ENCODE measurements at regions not wholly inside any gene's neighbourhood (a gene's known extent, or its start where the extent isn't known, plus 50 kb on each side); places are given as distances from the start of the nearest gene placed in this dataset.

GRCh38 chr19:31099515-31100205 is 249.6 kb downstream of the TSHZ3 start:
- CTCF ChIA-PET, result interaction anchor here (1.0 kb wide), 1 partner anchor 417 kb away, joined by 5 read pairs; no protein-coding TSS in a partner anchor

GRCh38 chr19:31098836-31099235 is 250.4 kb downstream of the TSHZ3 start:
- CTCF ChIA-PET, result no interaction called here
- Mint-ChIP-seq H3K9me3 (ENCODE audit: unreplicated experiment) (peaks cover 26% of the 10 kb centered on the region), H3K27me3 (ENCODE audit: insufficient read depth, unreplicated experiment) (no peaks in the 10 kb centered on the region), H3K4me3 (ENCODE audit: unreplicated experiment) (no peak overlapping the region), H3K27ac (ENCODE audit: low read depth, unreplicated experiment) (no peak overlapping the region), H3K36me3 (ENCODE audit: insufficient read depth, unreplicated experiment) (no peaks in the 10 kb centered on the region), H3K4me1 (ENCODE audit: insufficient read depth, unreplicated experiment) (no peaks in the 10 kb centered on the region)
- intact Hi-C loops (cut with micrococcal nuclease), result no loop called here
- TF ChIP-seq, protein P1, sequence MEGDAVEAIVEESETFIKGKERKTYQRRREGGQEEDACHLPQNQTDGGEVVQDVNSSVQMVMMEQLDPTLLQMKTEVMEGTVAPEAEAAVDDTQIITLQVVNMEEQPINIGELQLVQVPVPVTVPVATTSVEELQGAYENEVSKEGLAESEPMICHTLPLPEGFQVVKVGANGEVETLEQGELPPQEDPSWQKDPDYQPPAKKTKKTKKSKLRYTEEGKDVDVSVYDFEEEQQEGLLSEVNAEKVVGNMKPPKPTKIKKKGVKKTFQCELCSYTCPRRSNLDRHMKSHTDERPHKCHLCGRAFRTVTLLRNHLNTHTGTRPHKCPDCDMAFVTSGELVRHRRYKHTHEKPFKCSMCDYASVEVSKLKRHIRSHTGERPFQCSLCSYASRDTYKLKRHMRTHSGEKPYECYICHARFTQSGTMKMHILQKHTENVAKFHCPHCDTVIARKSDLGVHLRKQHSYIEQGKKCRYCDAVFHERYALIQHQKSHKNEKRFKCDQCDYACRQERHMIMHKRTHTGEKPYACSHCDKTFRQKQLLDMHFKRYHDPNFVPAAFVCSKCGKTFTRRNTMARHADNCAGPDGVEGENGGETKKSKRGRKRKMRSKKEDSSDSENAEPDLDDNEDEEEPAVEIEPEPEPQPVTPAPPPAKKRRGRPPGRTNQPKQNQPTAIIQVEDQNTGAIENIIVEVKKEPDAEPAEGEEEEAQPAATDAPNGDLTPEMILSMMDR (IDR thresholded peaks at IDR 0.05; ENCODE audit: unreplicated experiment), result no peak
- POLR2A ChIA-PET, result no interaction called here
- no TSS peak for BruUV-seq (replicated peaks)
- no peak for DNase-seq (ENCODE audit: unreplicated experiment)

More at GRCh38 chr19:31099515-31100205, 249.6 kb downstream of the TSHZ3 start:
- no peaks in the 10 kb centered on the region for H3K27me3 Mint-ChIP-seq (ENCODE audit: insufficient read depth, unreplicated experiment)
- H3K4me1 Mint-ChIP-seq (ENCODE audit: insufficient read depth, unreplicated experiment), result no peaks in the 10 kb centered on the region
- intact Hi-C loops (cut with micrococcal nuclease), result no loop called here
- no peak overlapping the region for H3K27ac Mint-ChIP-seq (ENCODE audit: low read depth, unreplicated experiment)
- POLR2A ChIA-PET, result no interaction called here
- no TSS peak for BruUV-seq (replicated peaks)
- H3K9me3 Mint-ChIP-seq (ENCODE audit: unreplicated experiment), result peaks cover 32% of the 10 kb centered on the region
- TF ChIP-seq, protein P1 (IDR thresholded peaks at IDR 0.05; ENCODE audit: unreplicated experiment), result no peak
- H3K36me3 Mint-ChIP-seq (ENCODE audit: insufficient read depth, unreplicated experiment), result no peaks in the 10 kb centered on the region
- no peak overlapping the region for H3K4me3 Mint-ChIP-seq (ENCODE audit: unreplicated experiment)
- DNase-seq (ENCODE audit: unreplicated experiment), result no peak

DNA sequence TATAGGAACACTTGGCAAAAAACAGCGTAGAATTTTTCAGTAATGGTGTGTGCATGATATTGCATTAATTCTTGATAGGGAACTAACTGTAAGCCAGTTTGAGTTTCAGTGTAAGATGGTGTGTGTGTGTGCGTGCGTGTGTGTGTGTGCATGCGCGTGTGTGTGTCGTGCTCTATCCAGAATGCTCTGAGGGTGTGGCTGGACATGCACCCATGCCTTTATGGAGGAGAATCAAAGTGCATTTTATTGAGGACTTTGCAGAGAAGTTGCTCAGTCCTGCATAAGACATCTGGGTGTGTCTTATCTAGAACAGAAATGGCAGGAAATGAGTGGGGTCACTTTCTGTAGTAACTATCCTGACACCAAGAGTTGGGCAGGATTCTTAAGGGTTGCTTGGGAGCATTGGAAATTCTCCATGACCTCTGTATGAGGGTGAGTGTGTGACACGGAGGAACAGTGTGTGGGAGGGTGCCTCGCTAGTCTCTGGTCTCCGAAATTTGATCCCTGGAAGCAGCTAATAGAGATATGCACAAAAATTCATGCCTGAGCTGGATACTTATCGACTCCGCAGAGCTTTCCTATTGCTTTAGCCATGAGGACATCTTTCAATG is 252.2 kb downstream of the TSHZ3 start:
- H3K27me3 Mint-ChIP-seq (ENCODE audit: insufficient read depth, unreplicated experiment), result no peaks in the 10 kb centered on the region
- no peak for DNase-seq (ENCODE audit: unreplicated experiment)
- CTCF ChIA-PET, result no interaction called here
- TF ChIP-seq, protein P1 (IDR thresholded peaks at IDR 0.05; ENCODE audit: unreplicated experiment), result no peak
- H3K9me3 Mint-ChIP-seq (ENCODE audit: unreplicated experiment), result peaks cover 31% of the 10 kb centered on the region
- no peaks in the 10 kb centered on the region for H3K36me3 Mint-ChIP-seq (ENCODE audit: insufficient read depth, unreplicated experiment)
- BruUV-seq (replicated peaks), result no TSS peak
- no peaks in the 10 kb centered on the region for H3K4me1 Mint-ChIP-seq (ENCODE audit: insufficient read depth, unreplicated experiment)
- H3K4me3 Mint-ChIP-seq (ENCODE audit: unreplicated experiment), result no peak overlapping the region
- POLR2A ChIA-PET, result no interaction called here
- intact Hi-C loops (cut with micrococcal nuclease), result no loop called here
- H3K27ac Mint-ChIP-seq (ENCODE audit: low read depth, unreplicated experiment), result no peak overlapping the region

DNA sequence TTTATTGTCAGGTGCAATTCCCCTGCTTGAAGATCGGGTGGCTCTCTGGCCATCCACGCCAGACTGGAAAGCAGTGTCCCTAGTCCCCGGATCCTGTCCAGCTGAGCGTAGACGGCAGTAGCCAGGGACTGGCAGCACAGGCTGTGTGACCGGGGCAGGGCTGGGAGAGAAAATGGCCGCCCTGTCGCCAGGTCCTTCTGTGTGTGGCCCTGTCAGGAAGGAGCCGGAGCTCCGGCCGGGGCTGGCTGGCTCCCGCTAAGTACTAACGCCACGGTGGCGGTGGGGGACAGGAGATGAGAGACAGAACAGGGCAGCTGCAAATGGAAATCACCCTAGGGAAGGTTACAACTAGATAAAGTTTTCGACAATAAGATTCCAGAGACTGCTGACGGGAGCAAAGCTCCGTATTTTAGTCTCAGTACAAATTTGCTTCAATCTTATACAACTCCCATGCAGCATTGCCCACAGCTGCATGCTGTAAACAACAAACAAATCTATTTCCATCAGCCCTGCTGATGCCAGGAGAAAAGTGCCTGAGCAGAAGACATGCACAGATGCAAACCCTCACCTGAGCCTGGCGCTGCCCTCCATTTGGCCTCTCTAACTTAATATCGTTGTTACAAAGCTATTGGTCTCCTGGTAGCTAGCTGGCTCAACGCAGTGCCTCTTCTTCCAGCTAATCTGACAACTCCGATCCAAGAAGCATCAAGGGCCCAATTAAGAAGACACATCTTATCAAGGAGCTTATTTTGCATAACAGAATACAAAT is 253.0 kb downstream of the TSHZ3 start:
- POLR2A ChIA-PET, result no interaction called here
- TF ChIP-seq, protein P1 (IDR thresholded peaks at IDR 0.05; ENCODE audit: unreplicated experiment), result no peak
- intact Hi-C loops (cut with micrococcal nuclease), result no loop called here
- BruUV-seq (replicated peaks), result no TSS peak
- no peaks in the 10 kb centered on the region for H3K36me3 Mint-ChIP-seq (ENCODE audit: insufficient read depth, unreplicated experiment)
- H3K27me3 Mint-ChIP-seq (ENCODE audit: insufficient read depth, unreplicated experiment), result no peaks in the 10 kb centered on the region
- peaks cover 28% of the 10 kb centered on the region for H3K9me3 Mint-ChIP-seq (ENCODE audit: unreplicated experiment)
- CTCF ChIA-PET, result interaction anchor here (0.6 kb wide), 1 partner anchor 50 kb away, joined by 3 read pairs; no protein-coding TSS in a partner anchor
- no peaks in the 10 kb centered on the region for H3K4me1 Mint-ChIP-seq (ENCODE audit: insufficient read depth, unreplicated experiment)
- no peak overlapping the region for H3K4me3 Mint-ChIP-seq (ENCODE audit: unreplicated experiment)
- H3K27ac Mint-ChIP-seq (ENCODE audit: low read depth, unreplicated experiment), result no peak overlapping the region
- DNase-seq (ENCODE audit: unreplicated experiment), result no peak
